Thymus (tissue), 11 donors: ENCODE measurements at regions not wholly inside any gene's neighbourhood (a gene's known extent, or its start where the extent isn't known, plus 50 kb on each side); places are given as distances from the start of the nearest gene placed in this dataset.

Experiments
- DNase-seq, 9 donors: peaks; one replicate each; pipeline ENCODE4 v3.0.0-alpha.2; 2013; ENCODE audit warnings: low spot score in 9 of 9, low read depth in 6 of 9, missing footprints in 1 of 9
- H3K27ac ChIP-seq, 2 donors: one replicate each; pipeline ENCODE4 v1.5.1; 2013; ENCODE audit warnings: control low read depth in 1 of 2, low read depth in 1 of 2, low read length in 1 of 2, mild to moderate bottlenecking in 1 of 2, moderate library complexity in 1 of 2
- H3K27me3 ChIP-seq, 2 donors: one replicate each; pipeline ENCODE4 v1.5.1; 2013; ENCODE audit warnings: low read length in 1 of 2; ENCODE audit not compliant: control insufficient read depth in 2 of 2, insufficient read depth in 1 of 2
- H3K36me3 ChIP-seq, 2 donors: one replicate each; pipeline ENCODE4 v1.5.1; 2013; ENCODE audit warnings: low read length in 1 of 2, mild to moderate bottlenecking in 1 of 2, moderate library complexity in 1 of 2; ENCODE audit not compliant: control insufficient read depth in 2 of 2, insufficient read depth in 2 of 2
- H3K4me1 ChIP-seq, 2 donors: one replicate each; pipeline ENCODE4 v1.5.1; 2013; ENCODE audit warnings: low read length in 2 of 2; ENCODE audit not compliant: control insufficient read depth in 2 of 2, insufficient read depth in 2 of 2
- H3K4me3 ChIP-seq, 2 donors: one replicate each; pipeline ENCODE4 v1.5.1; 2013; ENCODE audit warnings: low read length in 2 of 2, control low read depth in 1 of 2, mild to moderate bottlenecking in 1 of 2
- H3K9me3 ChIP-seq, 2 donors: one replicate each; pipeline ENCODE4 v1.5.1; 2013; ENCODE audit warnings: low read length in 1 of 2, mild to moderate bottlenecking in 1 of 2; ENCODE audit not compliant: control insufficient read depth in 2 of 2, insufficient read depth in 1 of 2
- WGBS: extraction: QIAGEN DNeasy Blood & Tissue Kit; methylation state at CpG from one replicate; pipeline ENCODE4 v1.1.7; 2013; 5-methylcytosine and 5-hydroxymethylcytosine counted together
- donor health status: healthy.

DNA sequence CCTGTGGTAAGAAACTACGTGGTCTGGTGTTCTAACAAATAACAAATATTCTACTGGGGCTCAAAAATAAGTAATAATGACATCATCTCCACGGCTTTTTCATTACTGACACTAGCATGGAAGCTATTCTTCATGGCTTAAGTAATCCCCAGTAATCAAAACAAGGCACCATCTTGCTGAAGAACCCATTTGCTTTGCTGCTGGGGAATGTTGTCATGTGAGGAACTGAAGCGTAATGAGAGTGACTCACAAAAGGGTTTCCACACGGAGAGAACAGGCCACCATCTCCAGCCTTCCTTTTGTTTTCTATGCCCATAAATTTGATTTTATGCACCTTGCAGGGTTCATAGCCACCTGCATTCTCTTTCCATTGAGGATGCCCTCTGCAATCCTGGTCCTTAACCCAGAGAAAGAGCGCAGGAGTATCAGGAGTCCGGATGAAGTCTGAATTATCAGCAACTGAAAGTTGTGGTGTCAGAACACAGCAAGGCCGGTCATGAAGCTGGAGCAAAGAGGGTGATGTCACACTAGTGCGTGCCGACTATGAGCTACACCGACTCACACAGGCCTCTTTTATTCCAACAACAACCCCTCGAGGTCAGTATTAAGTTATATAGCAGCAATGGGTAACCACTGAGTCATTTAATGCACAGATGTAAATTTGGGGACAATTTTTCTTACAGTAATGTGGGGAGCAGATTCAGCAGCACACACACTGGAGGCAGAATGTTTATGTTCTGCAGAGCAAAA is 173.7 kb upstream of the SSTR4 start:
- 86% methylated on average over 11 of the region's 11 CpGs for whole genome bisulfite sequencing
- Histone ChIP-seq H3K9me3 (no peaks in the 10 kb centered on the region), H3K27me3 (peaks cover 0 to 2% of the 10 kb centered on the region in 2 donors), H3K4me1 (no peaks in the 10 kb centered on the region), H3K36me3 (no peaks in the 10 kb centered on the region), H3K4me3 (no peak overlapping the region), H3K27ac (no peak overlapping the region)
- DNase-seq: no peak

DNA sequence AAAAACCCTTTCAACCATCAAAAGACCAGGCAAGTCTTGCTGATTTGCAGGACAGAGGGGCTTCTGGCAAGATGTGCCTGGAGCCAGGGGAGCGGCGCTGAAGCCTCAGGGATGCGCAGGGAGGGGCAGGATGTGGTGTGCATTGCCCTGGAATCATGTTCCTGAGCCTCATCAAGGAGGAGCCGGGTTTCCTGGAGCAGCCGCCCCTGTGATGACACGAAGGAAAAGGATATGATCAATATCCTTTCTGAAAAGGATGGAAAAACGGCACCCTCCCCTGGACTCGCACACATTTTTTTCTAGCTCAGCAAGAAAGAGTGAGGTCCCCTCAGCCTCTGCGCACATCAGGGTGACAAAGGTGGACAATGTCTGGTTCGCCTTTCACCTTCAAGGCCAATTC is 173.1 kb upstream of the SSTR4 start:
- no peak overlapping the region for H3K27ac ChIP-seq
- H3K9me3 ChIP-seq: no peaks in the 10 kb centered on the region
- H3K36me3 ChIP-seq: no peaks in the 10 kb centered on the region
- WGBS: 94% methylated on average over 10 of the region's 10 CpGs
- H3K4me1 ChIP-seq: no peaks in the 10 kb centered on the region
- peaks cover 0 to 2% of the 10 kb centered on the region in 2 donors for H3K27me3 ChIP-seq
- no peak overlapping the region for H3K4me3 ChIP-seq
- no peak for DNase-seq

DNA sequence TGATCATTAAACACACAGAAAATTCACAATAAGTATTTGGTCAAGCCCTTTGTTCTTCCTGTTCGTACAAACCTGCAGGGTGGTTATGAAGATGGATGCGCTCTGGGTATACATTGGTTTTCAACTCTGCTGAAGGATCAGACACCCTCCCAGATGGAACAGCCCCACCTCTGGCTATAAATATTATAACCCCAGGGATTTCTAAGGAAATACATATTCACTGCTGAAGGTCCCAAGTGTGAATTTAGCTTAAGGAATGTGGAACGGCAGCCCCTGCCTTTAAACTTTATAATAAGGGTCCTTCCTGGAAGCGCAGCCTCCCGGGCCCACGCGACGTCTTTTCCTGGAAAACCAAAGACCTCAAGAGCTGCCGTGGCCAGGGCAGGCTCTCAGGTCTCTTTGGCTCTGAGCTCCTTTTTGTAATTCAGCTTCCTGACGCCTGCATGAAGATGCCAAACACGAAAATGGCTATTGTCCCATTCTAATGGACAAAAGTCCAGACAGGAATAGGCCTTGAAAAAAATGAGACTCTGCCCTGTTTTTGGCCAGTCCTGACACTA is 172.4 kb upstream of the SSTR4 start:
- Histone ChIP-seq H3K27ac (no peak overlapping the region), H3K9me3 (no peaks in the 10 kb centered on the region), H3K27me3 (peaks cover 0 to 2% of the 10 kb centered on the region in 2 donors), H3K36me3 (no peaks in the 10 kb centered on the region), H3K4me3 (no peak overlapping the region), H3K4me1 (no peaks in the 10 kb centered on the region)
- 93% methylated on average over 11 of the region's 11 CpGs for WGBS
- DNase-seq: no peak

GRCh38 chr20:22863826-22864225 is 171.3 kb upstream of the SSTR4 start:
- Histone ChIP-seq H3K27ac (no peak overlapping the region), H3K4me3 (no peak overlapping the region), H3K4me1 (no peaks in the 10 kb centered on the region), H3K27me3 (peaks cover 0 to 2% of the 10 kb centered on the region in 2 donors), H3K36me3 (no peaks in the 10 kb centered on the region), H3K9me3 (no peaks in the 10 kb centered on the region)
- no peak for DNase-seq
- 77% methylated on average over 4 of the region's 4 CpGs for WGBS

DNA sequence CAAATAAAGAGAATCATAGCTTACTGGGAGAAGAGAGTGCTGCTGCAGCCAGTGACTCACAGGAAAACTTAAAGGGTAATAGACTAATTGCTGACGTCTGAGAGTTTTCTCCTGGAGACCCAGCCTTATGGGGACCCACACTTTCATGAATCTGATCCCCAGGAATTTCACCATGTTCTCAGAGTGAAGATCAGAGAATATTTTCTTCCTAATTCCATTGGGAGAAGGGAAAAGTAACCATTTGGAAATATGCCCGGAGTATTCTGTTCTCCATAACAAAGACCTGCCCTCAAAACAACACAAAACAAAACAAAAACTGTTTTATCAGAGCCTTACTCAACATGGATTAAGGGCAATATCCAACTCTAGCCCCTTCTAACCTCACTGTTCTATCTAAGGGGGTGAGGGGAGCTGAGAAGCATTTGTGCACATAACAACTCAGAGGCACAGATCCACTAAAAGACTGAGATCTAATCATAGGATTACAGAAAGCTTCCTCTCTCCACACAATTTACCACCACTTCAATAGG is 168.2 kb upstream of the SSTR4 start:
- Histone ChIP-seq H3K4me3 (no peak overlapping the region), H3K4me1 (no peaks in the 10 kb centered on the region), H3K36me3 (no peaks in the 10 kb centered on the region), H3K27ac (no peak overlapping the region), H3K9me3 (no peaks in the 10 kb centered on the region), H3K27me3 (peaks cover 0 to 2% of the 10 kb centered on the region in 2 donors)
- WGBS: 91% methylated on average over 2 of the region's 2 CpGs
- DNase-seq: no peak

DNA sequence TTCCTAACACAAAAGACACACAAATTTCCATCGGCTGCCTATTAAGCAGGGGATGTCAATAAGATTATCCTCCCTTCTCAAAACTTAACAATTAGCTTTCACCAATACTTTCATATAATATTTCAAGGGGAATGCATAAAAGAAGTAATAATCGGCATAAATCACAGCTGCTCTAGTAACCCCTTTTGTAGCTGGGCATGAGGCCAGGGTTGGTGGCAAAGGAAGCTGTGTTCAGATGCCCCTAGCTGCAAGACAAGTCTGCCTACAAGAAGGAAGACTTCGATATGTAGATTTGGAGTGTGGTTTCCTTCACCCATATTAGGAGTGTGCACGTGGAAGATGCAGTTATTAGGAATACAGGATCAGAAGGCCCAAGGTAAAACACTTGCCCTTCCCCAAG is 156.9 kb upstream of the SSTR4 start:
- H3K36me3 ChIP-seq: no peaks in the 10 kb centered on the region
- no peak overlapping the region for H3K27ac ChIP-seq
- no peaks in the 10 kb centered on the region for H3K27me3 ChIP-seq
- WGBS: 52% methylated on average over 4 of the region's 4 CpGs
- no peaks in the 10 kb centered on the region for H3K9me3 ChIP-seq
- no peak overlapping the region for H3K4me3 ChIP-seq
- no peak for DNase-seq
- H3K4me1 ChIP-seq: no peaks in the 10 kb centered on the region

GRCh38 chr20:22880277-22880676 is 154.8 kb upstream of the SSTR4 start:
- no peak for DNase-seq
- no peaks in the 10 kb centered on the region for H3K9me3 ChIP-seq
- H3K27me3 ChIP-seq: no peaks in the 10 kb centered on the region
- H3K27ac ChIP-seq: no peak overlapping the region
- no peaks in the 10 kb centered on the region for H3K36me3 ChIP-seq
- no peak overlapping the region for H3K4me3 ChIP-seq
- H3K4me1 ChIP-seq: no peaks in the 10 kb centered on the region
- 88% methylated on average over 2 of the region's 2 CpGs for WGBS

DNA sequence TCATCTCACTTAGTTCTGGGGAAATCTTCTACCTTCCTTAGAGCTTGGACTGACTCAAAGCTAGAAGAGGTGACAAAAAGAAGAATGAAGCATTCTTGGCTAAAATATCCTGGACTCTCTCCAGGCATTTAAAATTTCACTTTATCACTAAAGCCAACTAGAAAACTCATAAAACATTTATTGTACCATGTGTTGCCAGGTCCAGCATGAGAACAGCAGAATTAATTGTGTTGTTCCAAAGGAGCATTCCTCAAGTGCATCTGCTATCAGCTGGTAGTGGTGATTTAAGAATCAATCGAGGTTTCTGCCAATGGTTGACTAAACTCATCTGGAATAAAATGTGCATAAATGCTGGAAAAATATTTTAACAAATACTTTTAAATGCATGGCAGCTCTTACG is 147.3 kb upstream of the SSTR4 start:
- H3K36me3 ChIP-seq: no peaks in the 10 kb centered on the region

GRCh38 chr20:22890594-22891300 is 144.4 kb upstream of the SSTR4 start:
- Histone ChIP-seq H3K4me1 (no peaks in the 10 kb centered on the region), H3K4me3 (no peak overlapping the region), H3K27ac (no peak overlapping the region), H3K27me3 (no peaks in the 10 kb centered on the region), H3K36me3 (no peaks in the 10 kb centered on the region), H3K9me3 (no peaks in the 10 kb centered on the region)
- DNase-seq: no peak
- 96% methylated on average over 5 of the region's 5 CpGs for WGBS

More for the DNA sequence above, 147.3 kb upstream of the SSTR4 start:
- Histone ChIP-seq H3K4me1 (no peaks in the 10 kb centered on the region), H3K27me3 (no peaks in the 10 kb centered on the region), H3K9me3 (no peaks in the 10 kb centered on the region), H3K27ac (no peak overlapping the region), H3K4me3 (no peak overlapping the region)
- DNase-seq: no peak
- WGBS: 91% methylated on average over 2 of the region's 2 CpGs
